GM23248 (cell line): ENCODE measurements at regions not wholly inside any gene's neighbourhood (a gene's known extent, or its start where the extent isn't known, plus 50 kb on each side); places are given as distances from the start of the nearest gene placed in this dataset.

Experiments used
- EZH2 ChIP-seq: fragments of 200-600 bp; sonication (generic); IDR thresholded peaks from 2 replicates; pipeline ENCODE4 v1.6.1; 2018; ENCODE audit warnings: antibody characterized with exemption, mild to moderate bottlenecking; ENCODE audit not compliant: insufficient read depth, poor library complexity, severe bottlenecking
- EZH2phosphoT487 ChIP-seq: fragments of 200-600 bp; sonication (generic); IDR thresholded peaks from 2 replicates; pipeline ENCODE4 v1.6.1; 2018; ENCODE audit warnings: antibody characterized with exemption, moderate library complexity, mild to moderate bottlenecking, low read depth; ENCODE audit not compliant: insufficient read depth

DNA sequence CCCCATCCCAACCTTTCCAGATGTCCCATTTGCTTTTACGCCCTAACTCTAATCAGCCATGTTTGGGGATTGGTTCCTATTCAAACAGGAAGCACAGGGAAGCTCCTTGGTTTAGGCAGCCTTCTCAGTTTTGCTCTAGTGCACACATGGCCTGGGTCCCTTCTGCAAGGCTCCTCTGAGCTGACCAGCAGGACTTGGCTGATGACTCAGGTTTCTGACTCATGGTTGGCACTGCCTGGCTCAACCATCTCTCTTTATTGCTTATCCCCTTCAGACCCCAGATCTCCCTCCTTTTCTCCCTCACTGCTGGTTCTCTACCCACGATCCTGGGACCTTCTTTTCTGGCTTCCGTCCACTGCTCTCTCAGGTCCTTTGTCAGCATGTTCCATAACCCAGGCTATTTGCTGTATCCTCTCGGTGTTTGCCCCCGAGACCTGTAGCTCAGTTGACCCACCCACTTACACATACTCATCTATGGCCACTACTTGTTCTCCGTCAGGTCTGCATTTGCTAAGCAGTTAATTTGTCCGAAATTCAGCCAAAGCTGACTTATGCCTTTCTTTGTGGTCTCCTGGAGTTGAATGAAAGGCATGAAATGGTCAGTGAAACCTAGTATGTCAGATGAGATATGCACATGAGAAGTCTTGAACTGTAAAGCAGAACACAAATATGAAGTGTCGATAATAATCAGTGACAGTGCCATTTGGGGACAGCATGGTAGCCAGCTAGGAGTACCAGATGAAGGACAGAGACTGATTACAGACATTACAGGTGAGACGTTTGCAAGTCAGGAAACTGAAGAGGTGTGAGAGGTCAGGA is 323.5 kb upstream of the ROPN1 start:
- TF ChIP-seq EZH2phosphoT487 (no peak), EZH2 (no peak)
